22Rv1 (cell line): ENCODE measurements at regions not wholly inside any gene's neighbourhood (a gene's known extent, or its start where the extent isn't known, plus 50 kb on each side); places are given as distances from the start of the nearest gene placed in this dataset.

Source experiments
- ZFX ChIP-seq: fragments of 450-650 bp; IDR thresholded peaks from 2 replicates; pipeline ENCODE4 v1.6.1; 2017; ENCODE audit warnings: antibody characterized with exemption, borderline replicate concordance
- TF ChIP-seq, protein P1 (sequence below): fragments of 450-650 bp; IDR thresholded peaks from 2 replicates; pipeline ENCODE4 v1.5.1; 2017; ENCODE audit warnings: mild to moderate bottlenecking

DNA sequence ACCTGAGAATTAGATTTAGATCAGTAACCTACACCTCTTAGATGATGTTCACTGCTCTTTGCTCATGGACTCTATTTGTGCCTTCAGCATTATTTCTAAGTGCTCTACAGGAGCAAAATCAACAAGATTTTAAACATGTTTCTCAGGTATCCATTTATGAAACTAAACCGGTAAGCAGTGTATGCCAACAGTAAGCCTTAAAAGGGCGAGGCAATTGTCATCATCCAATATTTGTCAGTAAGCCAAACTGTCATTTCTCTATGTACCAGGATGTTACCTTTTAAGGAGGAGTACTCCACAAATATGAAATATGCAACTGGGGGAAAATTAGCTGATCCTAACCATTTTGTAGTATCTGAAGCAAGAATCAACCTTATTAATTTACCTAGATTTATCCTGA is 69.6 kb upstream of the ZNF184 start:
- TF ChIP-seq, protein P1, sequence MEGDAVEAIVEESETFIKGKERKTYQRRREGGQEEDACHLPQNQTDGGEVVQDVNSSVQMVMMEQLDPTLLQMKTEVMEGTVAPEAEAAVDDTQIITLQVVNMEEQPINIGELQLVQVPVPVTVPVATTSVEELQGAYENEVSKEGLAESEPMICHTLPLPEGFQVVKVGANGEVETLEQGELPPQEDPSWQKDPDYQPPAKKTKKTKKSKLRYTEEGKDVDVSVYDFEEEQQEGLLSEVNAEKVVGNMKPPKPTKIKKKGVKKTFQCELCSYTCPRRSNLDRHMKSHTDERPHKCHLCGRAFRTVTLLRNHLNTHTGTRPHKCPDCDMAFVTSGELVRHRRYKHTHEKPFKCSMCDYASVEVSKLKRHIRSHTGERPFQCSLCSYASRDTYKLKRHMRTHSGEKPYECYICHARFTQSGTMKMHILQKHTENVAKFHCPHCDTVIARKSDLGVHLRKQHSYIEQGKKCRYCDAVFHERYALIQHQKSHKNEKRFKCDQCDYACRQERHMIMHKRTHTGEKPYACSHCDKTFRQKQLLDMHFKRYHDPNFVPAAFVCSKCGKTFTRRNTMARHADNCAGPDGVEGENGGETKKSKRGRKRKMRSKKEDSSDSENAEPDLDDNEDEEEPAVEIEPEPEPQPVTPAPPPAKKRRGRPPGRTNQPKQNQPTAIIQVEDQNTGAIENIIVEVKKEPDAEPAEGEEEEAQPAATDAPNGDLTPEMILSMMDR = no peak
- no peak for TF ChIP-seq ZFX
